ENCODE measurements at regions not wholly inside any gene's neighbourhood (a gene's known extent, or its start where the extent isn't known, plus 50 kb on each side); places are given as distances from the start of the nearest gene placed in this dataset.
"Not testable (repeated sequence)": the region's sequence is repeated elsewhere in the genome, so short reads cannot be mapped to it uniquely, and the experiment has no call there.

DNA sequence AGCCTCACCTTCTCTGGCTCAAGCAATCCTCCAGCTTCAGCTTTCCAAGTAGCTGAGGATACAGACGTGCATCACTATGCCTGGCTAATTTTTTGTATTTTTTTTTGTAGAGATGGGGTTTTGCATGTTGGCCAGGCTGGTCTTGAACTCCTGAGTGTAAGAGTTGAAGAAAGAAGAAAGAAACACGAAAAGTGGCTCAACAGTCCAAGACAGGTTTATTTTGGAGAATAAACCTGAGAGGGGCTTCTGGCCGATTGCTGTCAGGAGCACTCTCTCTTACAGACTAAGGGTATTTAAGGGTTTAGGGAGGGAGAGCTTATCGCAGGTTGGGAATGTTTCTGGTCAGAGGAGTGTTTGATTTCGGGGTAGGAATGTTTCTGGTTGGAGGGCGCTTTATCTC, 75.9 kb downstream of the RRM2 start:
- DNase-seq (ENCODE audit: low read depth): not testable (repeated sequence)

DNA sequence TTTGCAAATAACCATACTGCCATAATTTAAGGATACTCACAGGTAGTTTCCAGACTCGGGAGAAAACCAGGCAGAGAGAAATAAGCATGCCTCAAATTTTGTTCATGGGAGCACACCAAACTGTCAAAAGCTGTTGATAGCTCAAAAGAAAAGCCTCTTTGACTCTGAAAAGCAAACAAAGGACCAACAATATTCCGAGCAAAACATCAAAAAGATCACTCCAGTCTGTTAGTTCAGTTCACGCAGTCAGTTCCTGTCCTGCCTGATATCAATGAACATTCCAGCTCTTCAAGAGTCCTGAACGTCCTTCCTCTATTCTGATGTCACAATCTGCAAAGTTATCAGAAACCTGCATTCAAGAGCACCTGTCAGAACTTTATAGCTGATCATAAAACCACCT, 78.7 kb downstream of the RRM2 start:
- no peak for DNase-seq (ENCODE audit: low read depth)

DNA sequence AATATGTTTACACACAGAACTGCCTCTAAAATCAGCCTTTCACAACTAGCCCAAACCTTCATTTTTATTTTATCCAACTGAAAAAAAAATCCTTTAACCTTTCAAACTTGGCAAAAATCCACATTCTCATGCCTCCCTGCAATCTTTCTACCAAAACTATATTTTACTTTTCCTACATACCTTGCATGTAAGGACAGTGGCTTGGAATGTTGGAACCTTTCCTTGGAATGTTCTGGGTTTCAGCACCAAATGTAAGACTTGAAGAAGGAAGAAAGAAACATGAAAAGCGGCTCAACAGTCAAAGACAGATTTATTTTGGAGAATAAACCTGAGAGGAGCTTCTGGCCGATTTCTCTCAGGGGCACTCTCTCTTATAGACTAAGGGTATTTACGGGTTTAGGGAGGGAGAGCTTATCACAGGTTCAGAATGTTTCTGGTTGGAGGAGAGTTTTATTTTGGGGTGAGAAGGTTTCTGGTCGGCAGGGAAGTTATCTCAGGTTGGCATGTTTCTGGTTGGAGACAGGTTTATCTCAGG, 79.7 kb downstream of the RRM2 start:
- no peak for DNase-seq (ENCODE audit: low read depth)

DNA sequence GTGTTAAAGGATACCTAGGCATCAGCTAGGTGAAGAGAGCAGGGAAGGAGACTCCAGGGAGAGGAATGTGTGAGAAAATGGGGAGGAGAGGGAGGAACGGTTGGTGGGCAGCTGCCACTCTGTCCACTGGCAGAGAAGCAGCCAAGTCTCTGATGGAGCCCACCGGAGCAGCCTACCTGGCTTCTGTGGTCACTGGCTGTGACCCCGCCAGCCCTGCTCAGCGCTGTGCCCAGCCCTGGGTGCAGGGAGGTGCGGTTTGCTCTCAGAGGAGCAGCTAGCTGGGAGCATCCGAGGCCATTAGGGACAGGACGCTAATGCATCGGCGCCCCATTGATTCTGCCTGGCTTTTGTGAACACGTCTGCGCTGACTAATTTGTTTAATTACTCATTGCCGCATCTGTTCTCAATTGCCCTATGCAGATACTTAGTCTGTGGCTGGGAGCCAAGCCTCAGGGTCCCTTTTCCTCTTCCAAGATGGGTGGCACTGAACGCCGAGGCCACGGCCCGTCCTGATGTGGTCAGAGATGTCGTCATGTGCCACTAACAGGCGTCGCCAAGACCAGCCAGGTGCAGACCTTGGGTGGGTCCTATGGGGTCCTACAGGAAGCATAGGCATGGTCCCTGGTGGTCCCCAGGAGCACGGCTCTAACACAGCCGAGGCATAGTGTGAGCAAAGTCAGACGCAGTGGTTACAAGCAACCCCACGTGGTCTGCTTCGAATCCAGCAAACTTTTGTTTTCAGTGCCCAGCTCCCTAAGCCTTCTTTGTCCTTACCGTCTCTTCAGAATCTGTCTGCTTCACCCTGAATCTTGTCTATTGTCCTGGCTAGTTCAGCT, 82.0 kb downstream of the RRM2 start:
- DNase-seq (ENCODE audit: low read depth): no peak

DNA sequence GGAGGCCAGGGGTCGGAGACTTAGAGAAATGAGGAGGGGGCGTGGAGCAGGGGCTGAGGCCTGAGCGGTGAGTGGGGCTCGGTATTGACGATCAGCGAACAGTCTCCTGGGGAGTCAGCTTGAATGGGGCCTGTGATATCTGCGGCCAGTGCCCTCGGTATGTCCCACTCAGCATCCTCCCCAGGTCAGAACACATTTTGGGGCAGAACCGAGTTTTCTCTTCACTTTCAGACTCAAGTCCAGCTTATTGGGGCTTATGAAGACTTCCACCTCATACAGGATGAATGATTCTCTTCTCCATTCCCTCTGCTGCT, 82.6 kb downstream of the RRM2 start:
- DNase-seq (ENCODE audit: low read depth): no peak

DNA sequence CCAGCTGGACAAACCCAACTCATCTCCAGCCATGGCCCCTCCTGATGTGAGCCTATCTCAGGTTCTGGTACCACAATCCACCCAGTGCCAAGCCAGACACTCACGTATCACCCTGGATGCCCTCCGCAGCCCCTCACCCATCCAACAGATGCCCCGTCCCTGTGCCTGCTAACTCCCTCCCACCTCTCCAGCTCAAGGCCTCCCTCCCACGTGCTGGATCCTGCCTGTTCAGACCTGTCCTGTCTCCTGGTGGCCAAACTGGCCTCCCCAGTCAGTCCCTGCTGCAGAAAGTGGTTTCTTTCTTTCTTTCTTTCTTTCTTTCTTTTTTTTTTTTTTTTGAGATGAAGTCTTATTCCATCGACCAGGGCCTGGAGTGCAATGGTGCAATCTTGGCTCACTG, 86.2 kb downstream of the RRM2 start:
- no peak for DNase-seq (ENCODE audit: low read depth)

DNA sequence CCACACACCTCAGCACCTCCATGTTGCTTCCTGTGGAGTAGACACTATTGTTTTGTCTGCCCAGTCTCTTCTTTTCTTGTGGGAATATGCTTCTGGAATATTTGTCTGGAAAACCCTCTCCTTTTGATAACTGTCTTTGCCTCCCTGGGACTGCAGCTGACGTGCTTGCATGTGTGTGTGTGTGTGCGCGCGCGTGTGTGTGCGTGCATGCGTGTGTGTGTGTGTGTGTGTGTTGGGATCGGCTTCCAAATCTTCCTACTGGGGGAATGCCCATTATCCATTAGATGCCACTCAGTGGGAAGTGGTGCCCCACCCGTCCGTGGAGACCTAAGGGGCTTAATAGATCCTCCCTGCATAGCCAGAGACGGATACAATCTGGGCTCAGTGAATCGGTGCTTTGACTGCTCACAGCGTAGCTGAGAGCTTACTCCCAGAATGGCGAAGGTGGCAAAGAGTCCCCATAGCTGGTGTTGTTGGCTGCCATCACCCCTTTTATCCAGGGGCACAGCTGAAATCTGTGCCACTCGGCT, 86.9 kb downstream of the RRM2 start:
- DNase-seq (ENCODE audit: low read depth): no peak

DNA sequence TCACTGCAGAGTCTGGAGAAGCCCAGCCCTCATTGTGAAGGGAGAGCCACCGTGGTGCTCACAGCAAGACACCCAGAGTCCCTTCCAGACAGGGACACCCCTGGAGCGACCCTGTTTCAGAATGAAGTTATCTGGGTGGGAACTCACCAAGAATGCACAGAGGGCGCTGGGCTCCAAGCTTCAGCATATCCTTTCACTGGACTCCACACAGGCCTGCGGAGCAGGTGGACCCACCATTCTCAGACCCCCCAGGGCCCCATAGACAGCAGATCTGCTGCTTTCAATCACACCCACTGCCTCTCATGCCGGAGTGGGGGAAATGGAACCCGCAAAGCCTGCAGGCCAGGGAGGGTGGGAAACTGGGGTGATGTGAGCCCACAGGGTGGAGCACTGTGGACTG, 87.8 kb downstream of the RRM2 start:
- DNase-seq (ENCODE audit: low read depth): no peak

DNA sequence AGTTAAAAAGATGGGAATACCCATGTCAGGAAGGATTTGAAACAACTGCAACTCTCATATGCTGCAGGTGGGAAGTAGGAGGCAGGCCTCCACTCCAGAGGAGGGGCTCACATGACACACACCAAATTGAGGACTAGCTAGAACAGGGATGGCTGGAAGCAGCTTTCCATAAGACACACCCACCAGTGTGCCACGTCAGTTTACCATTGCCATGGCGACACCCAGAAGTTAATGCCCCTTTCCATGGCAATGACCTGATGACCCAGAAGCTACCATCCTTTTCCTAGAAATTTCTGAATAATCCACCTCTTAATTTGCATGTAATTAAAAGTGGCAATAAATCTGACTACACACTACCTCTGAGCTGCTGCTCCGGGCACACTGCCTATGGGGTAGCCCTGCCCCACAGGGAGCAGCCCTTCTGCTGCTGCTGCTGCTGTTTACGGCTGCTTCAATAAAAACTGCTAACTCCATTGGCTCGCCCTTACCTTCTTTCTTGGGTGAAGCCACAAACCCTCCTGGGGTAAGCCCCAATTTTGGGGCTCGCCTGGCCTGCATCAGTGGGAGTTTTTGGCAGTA, 89.4 kb downstream of the RRM2 start:
- no peak for DNase-seq (ENCODE audit: low read depth)

DNA sequence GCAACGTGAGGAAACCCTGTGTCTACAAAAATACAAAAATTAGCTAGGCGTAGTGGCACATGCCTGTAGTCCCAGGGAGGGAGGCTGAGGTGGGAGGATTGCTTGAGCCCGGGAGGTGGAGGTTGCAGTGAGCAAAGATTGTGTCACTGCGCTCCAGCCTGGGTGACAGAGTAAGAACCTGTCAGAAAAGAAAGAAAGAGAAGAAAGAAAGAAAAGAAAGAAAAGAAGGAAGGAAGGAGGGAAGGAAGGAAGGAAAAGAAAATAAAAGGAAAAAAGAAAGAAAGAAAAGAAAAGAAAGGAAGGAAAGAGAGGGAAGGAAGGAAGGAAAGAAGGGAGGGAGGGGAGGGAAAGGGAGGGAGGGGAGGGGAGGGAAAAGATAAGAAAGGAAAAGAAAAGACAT, 89.9 kb upstream of the HPCAL1 start:
- DNase-seq (ENCODE audit: low read depth): no peak

DNA sequence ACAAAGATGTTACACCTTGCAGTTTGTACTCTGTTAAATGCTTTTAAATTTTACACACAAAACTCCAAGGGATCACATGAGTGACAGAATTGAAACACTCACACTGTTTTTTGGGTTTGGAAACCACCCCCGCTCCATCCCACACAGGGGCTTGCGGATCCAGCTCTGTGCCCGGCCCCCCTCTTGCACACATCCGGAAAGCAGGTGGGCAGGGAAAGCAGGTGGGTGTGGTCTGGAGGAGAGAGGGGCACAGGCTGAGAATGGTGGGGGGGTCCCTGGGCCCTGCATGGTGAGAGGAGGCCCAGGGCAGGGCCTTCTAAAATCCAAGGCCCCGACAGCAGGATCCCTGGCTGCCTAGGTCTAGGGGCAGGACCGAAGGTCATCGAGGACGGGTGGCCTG, 88.5 kb upstream of the HPCAL1 start:
- DNase-seq (ENCODE audit: low read depth): no peak

DNA sequence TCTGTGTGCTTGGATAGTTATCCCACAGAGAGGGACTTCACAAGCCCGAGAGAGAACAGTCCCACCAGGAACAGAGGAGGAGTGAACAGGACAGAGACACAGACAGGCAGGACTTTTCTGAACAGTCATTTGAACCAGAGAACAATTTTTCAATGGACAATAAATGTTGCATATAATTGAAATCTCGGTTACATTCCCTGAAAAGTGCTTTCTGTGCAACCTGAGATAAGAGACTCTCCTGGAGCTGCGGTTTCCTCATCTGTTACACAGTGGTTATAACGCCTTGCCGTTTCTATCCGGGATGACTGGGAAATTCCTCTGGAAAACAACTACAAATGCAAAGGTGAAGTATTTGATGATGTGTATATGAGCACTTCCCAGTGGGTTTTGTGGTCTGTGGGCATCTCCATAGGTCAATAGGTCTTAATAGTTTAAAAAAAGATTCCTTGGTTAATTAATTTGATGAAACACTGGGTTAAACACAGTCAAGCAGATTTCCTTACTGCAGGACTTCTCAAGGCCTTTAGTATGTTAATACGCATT, 87.2 kb upstream of the HPCAL1 start:
- no peak for DNase-seq (ENCODE audit: low read depth)

DNA sequence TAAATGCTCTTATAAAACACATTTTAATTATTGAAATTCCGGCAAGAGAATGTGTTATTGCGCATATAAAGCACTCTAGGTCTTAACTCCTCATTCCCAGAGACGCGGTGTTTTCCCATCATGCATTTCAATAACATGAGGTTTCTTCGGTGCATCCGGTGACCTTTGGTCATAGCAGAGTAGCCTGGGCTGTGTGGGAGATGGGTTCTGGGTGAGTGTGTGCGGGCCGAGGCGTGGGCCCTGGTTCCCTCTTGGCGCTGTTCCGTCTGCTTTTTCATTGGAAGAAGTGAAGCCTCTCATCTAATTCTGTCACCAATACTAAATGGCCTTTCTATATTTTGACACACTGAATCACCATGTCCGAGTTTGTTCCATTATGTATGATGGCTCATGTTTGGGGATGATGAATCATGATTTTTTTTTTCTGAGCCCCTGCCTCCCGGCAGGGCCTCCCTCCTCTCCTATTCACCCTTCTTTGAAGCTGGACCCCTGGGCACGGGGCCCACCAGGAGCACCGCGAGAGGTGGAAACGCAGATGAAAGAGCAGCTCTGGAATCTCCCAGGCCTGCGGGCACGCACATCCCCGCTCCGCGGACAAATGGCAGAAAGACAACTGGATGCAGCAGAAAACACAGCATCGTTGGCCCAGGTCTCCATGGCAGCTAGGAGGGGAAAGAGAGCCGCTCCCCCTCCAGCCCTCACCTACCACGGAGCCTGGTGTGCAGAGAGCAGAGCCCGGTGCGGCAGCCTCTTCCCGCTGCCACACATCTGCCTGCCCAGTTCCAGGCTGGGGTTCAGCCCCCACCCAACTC, 85.8 kb upstream of the HPCAL1 start:
- no peak for DNase-seq (ENCODE audit: low read depth)

DNA sequence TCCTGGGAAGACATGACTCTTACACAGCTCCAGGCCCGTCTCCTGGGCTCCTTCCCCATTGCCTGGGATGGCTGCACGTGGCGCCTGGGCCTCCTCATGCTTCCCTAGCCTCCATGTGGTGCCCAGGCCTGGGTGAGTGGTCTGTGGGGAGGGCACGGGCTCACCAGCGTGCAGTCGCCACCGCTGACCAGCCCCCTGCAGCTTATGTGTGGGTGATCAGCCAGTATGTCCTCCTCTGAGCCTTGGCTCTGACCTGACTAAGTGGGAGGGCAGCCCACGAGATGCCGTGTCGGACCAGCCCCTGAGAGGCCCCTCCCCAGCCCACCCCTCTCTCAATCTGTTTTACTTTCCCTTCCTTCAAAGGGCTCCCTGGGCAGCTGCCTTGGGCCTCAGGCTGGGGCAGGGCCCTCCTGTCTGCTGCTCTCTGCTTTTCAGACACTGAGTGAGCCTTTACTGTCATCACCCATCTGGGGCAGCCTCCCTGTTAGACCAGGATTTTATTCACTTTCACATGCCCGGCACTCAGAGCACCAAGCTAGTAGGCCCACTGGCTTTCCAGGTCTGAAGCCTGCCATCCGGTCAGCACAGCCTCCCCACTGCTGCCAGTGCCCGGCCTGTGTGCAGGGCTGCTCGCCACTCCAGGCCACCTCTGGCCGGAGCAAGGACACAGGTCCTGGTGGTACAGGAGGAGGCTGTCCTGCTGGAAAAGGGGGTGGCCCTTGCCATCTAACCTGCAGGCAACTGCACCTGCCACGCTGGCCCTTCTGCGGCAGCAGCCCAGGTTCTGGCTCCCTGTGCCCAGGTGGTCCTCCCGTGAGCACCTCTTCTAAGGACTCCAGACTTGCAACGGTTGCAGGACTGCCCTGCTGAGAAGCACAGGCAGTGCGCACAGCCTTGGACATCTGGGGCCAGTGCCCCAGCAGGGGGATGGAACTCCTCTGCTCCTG, 84.9 kb upstream of the HPCAL1 start:
- no peak for DNase-seq (ENCODE audit: low read depth)

DNA sequence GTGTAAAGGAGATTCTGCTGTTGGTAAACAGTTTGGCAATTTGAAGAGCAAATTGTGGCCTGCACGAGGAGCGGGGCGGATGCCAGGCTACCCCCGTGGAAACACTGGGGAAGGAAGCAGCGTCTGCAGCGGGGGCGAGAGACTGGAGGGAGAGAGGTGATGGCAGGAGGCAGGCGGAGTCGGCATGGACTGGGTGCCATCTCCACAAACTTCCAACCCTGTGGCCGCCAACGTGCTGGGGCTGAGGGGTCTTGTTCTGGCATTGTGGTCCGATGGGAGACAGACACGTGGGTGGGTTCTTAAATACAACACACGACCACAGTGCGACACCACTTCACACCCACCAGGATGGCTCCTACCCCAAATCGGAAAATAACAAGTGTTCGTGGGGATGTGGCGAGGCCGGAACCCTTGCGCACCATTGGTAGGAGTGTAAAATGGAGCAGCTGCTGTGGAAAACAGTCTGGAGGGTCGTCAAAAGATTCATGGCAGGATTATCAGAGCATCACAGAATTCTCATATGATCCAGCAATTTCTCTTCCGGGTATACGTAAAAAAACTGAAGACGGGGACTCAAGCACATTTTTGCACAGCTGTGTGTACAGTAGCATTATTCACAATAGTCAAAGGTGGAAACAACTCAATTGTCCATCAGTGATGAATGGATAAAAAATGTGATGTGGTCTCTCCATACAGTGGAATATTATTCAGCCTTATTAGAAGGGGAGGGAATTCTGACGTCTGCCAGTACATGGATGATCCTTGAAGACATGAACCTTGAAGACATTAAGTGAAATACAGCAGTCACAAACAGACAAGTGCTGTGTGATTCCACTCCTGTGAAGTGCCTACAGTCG, 82.4 kb upstream of the HPCAL1 start:
- no peak for DNase-seq (ENCODE audit: low read depth)

DNA sequence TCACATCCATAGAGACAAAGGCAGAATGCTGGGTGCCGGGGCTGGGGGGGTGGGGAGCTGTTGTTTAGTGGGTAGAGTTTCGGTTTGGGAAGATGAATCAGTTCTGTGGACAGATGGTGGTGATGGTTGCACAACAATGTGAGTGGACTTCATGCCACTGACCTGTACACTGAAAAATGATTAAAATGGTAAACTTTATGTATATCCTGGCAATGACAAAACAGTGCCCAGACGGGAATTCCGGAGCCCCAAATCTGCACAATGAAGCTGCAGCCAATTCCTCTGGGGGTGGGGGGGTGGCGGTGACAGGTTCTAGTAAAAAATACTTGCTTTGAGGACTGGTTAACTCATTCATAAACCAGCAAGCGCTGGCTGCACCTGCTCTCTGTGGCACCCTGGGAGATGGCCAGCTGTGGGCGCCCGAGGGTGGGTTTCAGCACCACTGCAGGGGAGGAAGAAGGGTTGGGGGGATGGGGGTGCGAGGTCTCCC, 81.8 kb upstream of the HPCAL1 start:
- peak; percentile 51 for DNase-seq (ENCODE audit: low read depth)

DNA sequence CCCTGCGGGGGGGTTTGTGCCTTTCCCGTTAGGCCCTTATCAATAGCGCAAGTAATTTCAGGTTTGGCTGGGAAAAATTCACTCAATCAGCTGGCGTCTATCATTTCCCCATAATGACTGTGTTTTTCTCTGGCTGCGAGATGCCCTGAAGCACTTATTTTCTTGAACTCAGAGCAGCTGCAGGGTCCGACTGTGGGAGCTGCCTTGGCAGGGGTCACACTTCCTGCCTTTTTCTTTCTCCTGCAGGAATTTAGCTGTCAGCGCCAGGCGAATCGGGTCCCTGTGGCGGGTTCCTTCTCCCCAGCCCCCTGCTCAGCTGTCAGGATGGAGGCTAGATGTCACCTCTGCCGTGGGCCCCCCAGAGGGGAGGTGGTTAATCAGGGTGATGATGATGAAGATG, 81.3 kb upstream of the HPCAL1 start:
- no peak for DNase-seq (ENCODE audit: low read depth)

DNA sequence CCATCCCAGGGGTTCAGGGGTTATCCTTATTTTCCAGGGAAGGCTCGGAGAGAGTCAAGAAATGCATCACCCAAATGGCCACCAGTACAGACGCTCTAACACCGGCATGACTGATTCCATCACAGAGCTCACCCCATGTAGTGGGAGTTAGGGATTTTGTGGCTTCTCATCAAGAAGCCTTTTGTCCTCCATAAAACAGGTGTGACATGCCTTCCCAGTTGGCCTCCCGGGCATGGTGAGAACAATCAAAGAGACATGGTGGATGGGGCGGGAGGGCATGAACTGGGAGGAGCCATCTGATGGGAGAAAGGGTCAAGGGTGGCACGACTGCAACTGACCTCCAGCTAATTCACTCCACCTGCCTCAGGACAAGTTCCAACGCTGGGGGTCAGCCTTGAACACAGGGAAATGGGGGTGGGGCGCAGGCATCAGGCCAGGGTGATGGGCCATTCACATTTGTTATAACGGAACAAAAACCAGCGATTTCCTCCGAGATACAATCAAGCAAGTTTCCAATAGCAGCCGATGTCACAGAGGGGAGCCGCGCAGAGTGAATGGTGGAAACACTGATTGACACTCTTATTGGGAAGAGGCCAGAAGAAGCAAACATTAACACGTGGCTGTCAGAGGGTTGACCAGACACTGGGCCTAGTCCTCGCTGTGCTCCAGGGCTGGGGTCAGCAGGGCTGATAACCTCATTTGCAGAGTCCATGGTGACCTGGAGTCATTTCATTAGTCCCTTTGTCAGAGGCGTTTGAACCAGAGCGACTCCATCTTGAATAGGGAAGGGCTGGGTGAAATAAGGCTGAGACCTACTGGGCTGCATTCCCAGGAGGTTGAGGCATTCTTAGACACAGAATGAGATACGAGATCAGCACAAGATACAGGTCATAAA, 80.5 kb upstream of the HPCAL1 start:
- no peak for DNase-seq (ENCODE audit: low read depth)

DNA sequence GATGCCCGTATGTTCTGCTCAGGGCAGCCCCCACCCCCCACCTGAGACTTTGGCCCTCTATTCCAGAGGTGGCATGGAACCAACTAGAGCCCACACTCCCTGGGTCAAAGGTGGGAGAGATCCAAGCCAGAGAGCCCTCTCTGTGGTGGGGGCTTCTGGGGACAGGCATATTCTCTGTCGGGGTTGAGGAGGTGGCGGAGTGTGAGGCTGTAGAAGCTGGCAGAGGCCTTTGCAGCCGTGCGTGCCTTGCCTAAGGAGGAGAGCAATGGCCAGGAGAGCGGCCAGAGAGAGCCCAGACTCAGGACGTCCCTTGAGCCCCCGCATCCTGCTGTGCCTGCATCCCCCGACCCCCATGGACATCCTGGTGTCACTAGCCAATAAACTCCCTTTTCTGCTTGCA, 79.2 kb upstream of the HPCAL1 start:
- no peak for DNase-seq (ENCODE audit: low read depth)

Data from Daoy (cell line).